ENCODE measurements at regions not wholly inside any gene's neighbourhood (a gene's known extent, or its start where the extent isn't known, plus 50 kb on each side); places are given as distances from the start of the nearest gene placed in this dataset.

DNA sequence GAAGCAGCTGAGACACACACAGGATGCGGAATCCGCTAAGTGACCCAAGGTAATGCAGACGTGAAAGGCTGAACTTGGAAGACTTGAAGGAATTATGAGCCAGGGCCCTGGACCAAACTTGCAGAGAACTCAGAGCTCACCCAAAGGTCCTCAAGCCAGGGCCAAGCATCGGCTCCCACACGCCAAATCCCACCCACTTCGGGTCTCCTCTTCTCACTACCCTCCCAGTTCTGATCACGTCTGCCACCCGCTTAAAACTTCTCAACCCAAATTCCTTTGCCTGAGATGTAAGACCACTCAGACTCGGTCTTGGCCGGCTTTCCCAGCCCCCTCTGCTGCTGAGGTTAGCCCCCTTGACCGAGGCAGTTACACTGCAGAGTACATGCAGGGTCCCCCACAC lies 130.1 kb downstream of the PSMG1 start:
- TF ChIP-seq CTCF (IDR thresholded peaks at IDR 0.05; ENCODE audit: low read length) (no peak), EZH2 (optimal IDR thresholded peaks at IDR 0.05; ENCODE audit: low read depth, low read length) (no peak), EZH2phosphoT487 (IDR thresholded peaks at IDR 0.05; ENCODE audit: low read length) (no peak)

All from MM.1S (cell line).